Prostate gland (tissue), 2 donors: ENCODE measurements at regions not wholly inside any gene's neighbourhood (a gene's known extent, or its start where the extent isn't known, plus 50 kb on each side); places are given as distances from the start of the nearest gene placed in this dataset.

Source experiments
- CTCF ChIP-seq, 4 experiments: fragments of 200-600 bp in 2 of 4; fragments of 450-650 bp in 2 of 4; sonication (generic) in 2 of 4; IDR thresholded peaks; 1 replicate in 3 of 4; 2 replicates in 1 of 4; pipeline ENCODE4 v1.5.1; 2016 to 2019; ENCODE audit warnings: antibody characterized with exemption in 4 of 4, mild to moderate bottlenecking in 2 of 4, moderate library complexity in 2 of 4
- POLR2A ChIP-seq: fragments of 450-650 bp; IDR thresholded peaks from one replicate; pipeline ENCODE4 v1.6.1; 2016; ENCODE audit warnings: antibody characterized with exemption, mild to moderate bottlenecking
- POLR2AphosphoS5 ChIP-seq: sonication (generic); formaldehyde crosslinking; IDR thresholded peaks from one replicate; pipeline ENCODE4 v1.6.1; 2017; ENCODE audit warnings: antibody characterized with exemption

- no peak for TF ChIP-seq POLR2A
- TF ChIP-seq CTCF (IDR thresholded peaks at IDR 0.05): no peak
- TF ChIP-seq POLR2AphosphoS5: no peak
Measured at GRCh38 chr9:79396168-79396567, 175.6 kb upstream of the TLE4 start.
